SJCRH30 (cell line): ENCODE measurements at regions not wholly inside any gene's neighbourhood (a gene's known extent, or its start where the extent isn't known, plus 50 kb on each side); places are given as distances from the start of the nearest gene placed in this dataset.

Experiments used
- DNase-seq, 2 experiments: peaks; one replicate each; pipeline ENCODE4 v3.0.0-alpha.2; 2015 to 2020
- H3K27ac ChIP-seq: fragments of 250-450 bp; sonication (Bioruptor Pico); 2 replicates; pipeline ENCODE4 v1.5.1; 2020; ENCODE audit warnings: mild to moderate bottlenecking, moderate library complexity
- H3K27me3 ChIP-seq: fragments of 250-450 bp; sonication (Bioruptor Pico); 2 replicates; pipeline ENCODE4 v1.5.1; 2020; ENCODE audit warnings: mild to moderate bottlenecking, moderate library complexity
- H3K36me3 ChIP-seq: fragments of 250-450 bp; sonication (Bioruptor Pico); 2 replicates; pipeline ENCODE4 v1.5.1; 2020; ENCODE audit warnings: mild to moderate bottlenecking, moderate library complexity
- H3K4me1 ChIP-seq: fragments of 250-450 bp; sonication (Bioruptor Pico); 2 replicates; pipeline ENCODE4 v1.5.1; 2020; ENCODE audit warnings: mild to moderate bottlenecking, moderate library complexity
- H3K4me3 ChIP-seq: fragments of 250-450 bp; sonication (Bioruptor Pico); 2 replicates; pipeline ENCODE4 v1.5.1; 2020; ENCODE audit warnings: mild to moderate bottlenecking, moderate library complexity
- H3K9me3 ChIP-seq: fragments of 250-450 bp; sonication (Bioruptor Pico); replicated peaks from 2 replicates; pipeline ENCODE4 v1.5.1; 2020; ENCODE audit warnings: mild to moderate bottlenecking, moderate library complexity

- Histone ChIP-seq H3K36me3 (no peaks in the 10 kb centered on the region), H3K27ac (no peak overlapping the region), H3K4me3 (no peak overlapping the region), H3K27me3 (no peaks in the 10 kb centered on the region), H3K4me1 (no peaks in the 10 kb centered on the region), H3K9me3 (no peaks in the 10 kb centered on the region)
- no peak for DNase-seq
Observed at GRCh38 chr12:86929962-86930361, 673.8 kb upstream of the MGAT4C start.

- Histone ChIP-seq H3K36me3 (no peaks in the 10 kb centered on the region), H3K27me3 (no peaks in the 10 kb centered on the region), H3K4me1 (no peaks in the 10 kb centered on the region), H3K4me3 (no peak overlapping the region), H3K27ac (no peak overlapping the region), H3K9me3 (no peaks in the 10 kb centered on the region)
- DNase-seq: no peak
Observed at GRCh38 chr12:86917121-86917520, 660.9 kb upstream of the MGAT4C start.

- no peak overlapping the region for H3K27ac ChIP-seq
- H3K36me3 ChIP-seq: no peaks in the 10 kb centered on the region
- no peaks in the 10 kb centered on the region for H3K4me1 ChIP-seq
- H3K27me3 ChIP-seq: no peaks in the 10 kb centered on the region
- H3K4me3 ChIP-seq: no peak overlapping the region
- H3K9me3 ChIP-seq: no peaks in the 10 kb centered on the region
- peak in 1 of 2 experiments; percentile 42 for DNase-seq
Observed at GRCh38 chr12:86914721-86915120, 658.5 kb upstream of the MGAT4C start.

GRCh38 chr12:86911973-86912372 is 655.8 kb upstream of the MGAT4C start:
- Histone ChIP-seq H3K27ac (no peak overlapping the region), H3K9me3 (no peaks in the 10 kb centered on the region), H3K4me3 (no peak overlapping the region), H3K36me3 (no peaks in the 10 kb centered on the region), H3K4me1 (no peaks in the 10 kb centered on the region), H3K27me3 (no peaks in the 10 kb centered on the region)
- DNase-seq: no peak

GRCh38 chr12:86903159-86903558 is 647.0 kb upstream of the MGAT4C start:
- DNase-seq: no peak
- Histone ChIP-seq H3K36me3 (no peaks in the 10 kb centered on the region), H3K4me1 (no peaks in the 10 kb centered on the region), H3K27ac (no peak overlapping the region), H3K27me3 (no peaks in the 10 kb centered on the region; the same call in 1 of the 2 replicates), H3K9me3 (no peaks in the 10 kb centered on the region), H3K4me3 (no peak overlapping the region)

GRCh38 chr12:86860776-86861175 is 604.6 kb upstream of the MGAT4C start:
- no peaks in the 10 kb centered on the region for H3K27me3 ChIP-seq
- no peak overlapping the region for H3K4me3 ChIP-seq
- H3K9me3 ChIP-seq: no peaks in the 10 kb centered on the region
- no peak overlapping the region for H3K27ac ChIP-seq
- DNase-seq: no peak
- no peaks in the 10 kb centered on the region for H3K36me3 ChIP-seq
- no peaks in the 10 kb centered on the region for H3K4me1 ChIP-seq

- no peaks in the 10 kb centered on the region for H3K36me3 ChIP-seq
- no peak overlapping the region for H3K27ac ChIP-seq
- H3K4me1 ChIP-seq: no peaks in the 10 kb centered on the region
- no peaks in the 10 kb centered on the region for H3K27me3 ChIP-seq
- DNase-seq: no peak
- H3K9me3 ChIP-seq: no peaks in the 10 kb centered on the region
- no peak overlapping the region for H3K4me3 ChIP-seq
Observed at GRCh38 chr12:86852451-86852850, 596.3 kb upstream of the MGAT4C start.

- H3K27me3 ChIP-seq: no peaks in the 10 kb centered on the region
- H3K4me3 ChIP-seq: no peak overlapping the region
- H3K27ac ChIP-seq: no peak overlapping the region
- H3K9me3 ChIP-seq: no peaks in the 10 kb centered on the region
- no peaks in the 10 kb centered on the region for H3K36me3 ChIP-seq
- H3K4me1 ChIP-seq: no peaks in the 10 kb centered on the region
- DNase-seq: no peak
Observed at GRCh38 chr12:86838711-86839110, 582.5 kb upstream of the MGAT4C start.

- DNase-seq: no peak
- no peak overlapping the region for H3K4me3 ChIP-seq
- H3K27me3 ChIP-seq: no peaks in the 10 kb centered on the region
- H3K36me3 ChIP-seq: no peaks in the 10 kb centered on the region
- H3K27ac ChIP-seq: no peak overlapping the region
- no peaks in the 10 kb centered on the region for H3K9me3 ChIP-seq
- no peaks in the 10 kb centered on the region for H3K4me1 ChIP-seq
Observed at GRCh38 chr12:86838260-86838659, 582.1 kb upstream of the MGAT4C start.

- no peak for DNase-seq
- no peak overlapping the region for H3K4me3 ChIP-seq
- H3K9me3 ChIP-seq: no peaks in the 10 kb centered on the region
- H3K27me3 ChIP-seq: no peaks in the 10 kb centered on the region
- no peaks in the 10 kb centered on the region for H3K4me1 ChIP-seq
- H3K36me3 ChIP-seq: no peaks in the 10 kb centered on the region
- H3K27ac ChIP-seq: no peak overlapping the region
Observed at GRCh38 chr12:86837246-86837645, 581.1 kb upstream of the MGAT4C start.

GRCh38 chr12:86834217-86834616 is 578.0 kb upstream of the MGAT4C start:
- Histone ChIP-seq H3K4me1 (no peaks in the 10 kb centered on the region), H3K4me3 (no peak overlapping the region), H3K9me3 (no peaks in the 10 kb centered on the region), H3K36me3 (no peaks in the 10 kb centered on the region), H3K27ac (no peak overlapping the region), H3K27me3 (no peaks in the 10 kb centered on the region)
- no peak for DNase-seq

GRCh38 chr12:86827409-86827808 is 571.2 kb upstream of the MGAT4C start:
- H3K36me3 ChIP-seq: no peaks in the 10 kb centered on the region
- H3K9me3 ChIP-seq: no peaks in the 10 kb centered on the region
- no peak for DNase-seq
- H3K27ac ChIP-seq: no peak overlapping the region
- H3K27me3 ChIP-seq: no peaks in the 10 kb centered on the region
- no peaks in the 10 kb centered on the region for H3K4me1 ChIP-seq
- H3K4me3 ChIP-seq: no peak overlapping the region

GRCh38 chr12:86826051-86826450 is 569.9 kb upstream of the MGAT4C start:
- H3K36me3 ChIP-seq: no peaks in the 10 kb centered on the region
- no peak overlapping the region for H3K4me3 ChIP-seq
- no peaks in the 10 kb centered on the region for H3K9me3 ChIP-seq
- DNase-seq: no peak
- H3K27me3 ChIP-seq: no peaks in the 10 kb centered on the region
- H3K4me1 ChIP-seq: no peaks in the 10 kb centered on the region
- H3K27ac ChIP-seq: no peak overlapping the region

GRCh38 chr12:86801439-86801838 is 545.2 kb upstream of the MGAT4C start:
- no peaks in the 10 kb centered on the region for H3K9me3 ChIP-seq

GRCh38 chr12:86799616-86800015 is 543.4 kb upstream of the MGAT4C start:
- Histone ChIP-seq H3K36me3 (no peaks in the 10 kb centered on the region), H3K4me3 (no peak overlapping the region), H3K27me3 (no peaks in the 10 kb centered on the region), H3K4me1 (no peaks in the 10 kb centered on the region), H3K9me3 (no peaks in the 10 kb centered on the region), H3K27ac (no peak overlapping the region)
- DNase-seq: no peak

More at GRCh38 chr12:86801439-86801838, 545.2 kb upstream of the MGAT4C start:
- Histone ChIP-seq H3K36me3 (no peaks in the 10 kb centered on the region), H3K4me3 (no peak overlapping the region), H3K4me1 (no peaks in the 10 kb centered on the region), H3K27me3 (no peaks in the 10 kb centered on the region), H3K27ac (no peak overlapping the region)
- DNase-seq: no peak

GRCh38 chr12:86796550-86796949 is 540.4 kb upstream of the MGAT4C start:
- no peak for DNase-seq
- Histone ChIP-seq H3K4me1 (no peaks in the 10 kb centered on the region), H3K4me3 (no peak overlapping the region), H3K27me3 (no peaks in the 10 kb centered on the region), H3K9me3 (no peaks in the 10 kb centered on the region), H3K36me3 (no peaks in the 10 kb centered on the region), H3K27ac (no peak overlapping the region)

GRCh38 chr12:86788661-86789060 is 532.5 kb upstream of the MGAT4C start:
- Histone ChIP-seq H3K4me1 (no peaks in the 10 kb centered on the region), H3K9me3 (no peaks in the 10 kb centered on the region), H3K36me3 (no peaks in the 10 kb centered on the region), H3K27ac (no peak overlapping the region), H3K4me3 (no peak overlapping the region), H3K27me3 (no peaks in the 10 kb centered on the region)
- DNase-seq: no peak
